GM23248 (cell line): ENCODE measurements at regions not wholly inside any gene's neighbourhood (a gene's known extent, or its start where the extent isn't known, plus 50 kb on each side); places are given as distances from the start of the nearest gene placed in this dataset.

Experiments used
- EZH2 ChIP-seq: fragments of 200-600 bp; sonication (generic); IDR thresholded peaks from 2 replicates; pipeline ENCODE4 v1.6.1; 2018; ENCODE audit warnings: antibody characterized with exemption, mild to moderate bottlenecking; ENCODE audit not compliant: insufficient read depth, poor library complexity, severe bottlenecking
- EZH2phosphoT487 ChIP-seq: fragments of 200-600 bp; sonication (generic); IDR thresholded peaks from 2 replicates; pipeline ENCODE4 v1.6.1; 2018; ENCODE audit warnings: antibody characterized with exemption, moderate library complexity, mild to moderate bottlenecking, low read depth; ENCODE audit not compliant: insufficient read depth

DNA sequence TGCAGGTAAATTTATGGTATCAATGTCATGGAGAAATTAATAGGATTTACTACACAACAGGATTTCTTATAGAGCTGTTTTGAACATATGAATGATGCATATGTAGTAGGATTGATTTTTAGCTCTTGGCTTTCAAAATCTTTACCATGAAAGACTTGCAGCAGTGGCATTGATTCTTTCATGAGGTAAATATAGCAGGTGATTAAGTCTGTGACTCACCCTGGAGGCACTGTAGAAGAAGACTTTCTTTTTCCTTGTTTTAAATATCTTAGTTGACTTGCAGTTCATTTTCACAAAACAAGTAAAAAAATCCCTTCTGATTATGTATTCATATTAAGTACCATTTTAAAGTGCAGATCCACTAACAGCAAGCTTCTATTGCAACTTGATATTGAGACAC lies 463.0 kb downstream of the FBXO15 start:
- no peak for TF ChIP-seq EZH2phosphoT487
- TF ChIP-seq EZH2 = no peak
